Adrenal gland (tissue), 5 donors: ENCODE measurements at regions not wholly inside any gene's neighbourhood (a gene's known extent, or its start where the extent isn't known, plus 50 kb on each side); places are given as distances from the start of the nearest gene placed in this dataset.

Experiments used
- CTCF ChIP-seq, 6 experiments: fragments of 450-650 bp in 4 of 6; fragments of 200-600 bp in 2 of 6; sonication (generic) in 1 of 6; IDR thresholded peaks; 1 replicate in 5 of 6; 2 replicates in 1 of 6; pipeline versions ENCODE4 v1.5.1 to v1.8.0; 2016 to 2021; ENCODE audit warnings: antibody characterized with exemption in 6 of 6, mild to moderate bottlenecking in 2 of 6, moderate library complexity in 1 of 6
- POLR2A ChIP-seq, 2 donors: fragments of 450-650 bp; IDR thresholded peaks; one replicate each; pipeline ENCODE4 v1.6.1; 2017; ENCODE audit warnings: antibody characterized with exemption in 2 of 2, mild to moderate bottlenecking in 2 of 2, moderate library complexity in 1 of 2
- donor health status: DM: no; HTN: no; CAD: no.

GRCh38 chr13:32880636-32881035, 135.6 kb upstream of the KL start:
- no peak for TF ChIP-seq CTCF (IDR thresholded peaks at IDR 0.05)
- no peak for TF ChIP-seq POLR2A (IDR thresholded peaks at IDR 0.05)
